Astrocyte (in vitro differentiated cells and primary cell): ENCODE measurements at regions not wholly inside any gene's neighbourhood (a gene's known extent, or its start where the extent isn't known, plus 50 kb on each side); places are given as distances from the start of the nearest gene placed in this dataset.

Source experiments
- DNase-seq: peaks from one replicate; pipeline ENCODE4 v3.0.0-alpha.2; 2010; ENCODE audit warnings: low read depth
- FAIRE-seq: peaks from 2 replicates; lab custom pipeline; 2011; peaks lifted over from hg19 to GRCh38; lab: Jason Lieb, UNC
- H2AFZ ChIP-seq: 2 replicates; pipeline ENCODE4 v1.6.0; 2012; ENCODE audit warnings: low read depth, low read length, inconsistent platforms
- H3K27ac ChIP-seq: 2 replicates; pipeline ENCODE4 v1.5.1; 2011; ENCODE audit warnings: low read depth, low read length, inconsistent platforms
- H3K27me3 ChIP-seq: 2 replicates; pipeline ENCODE4 v1.6.0; 2011; ENCODE audit warnings: low read length, inconsistent platforms; ENCODE audit not compliant: insufficient read depth
- H3K36me3 ChIP-seq: 2 replicates; pipeline ENCODE4 v1.5.1; 2011; ENCODE audit warnings: low read length, inconsistent platforms; ENCODE audit not compliant: insufficient read depth
- H3K4me1 ChIP-seq: 2 replicates; pipeline ENCODE4 v1.5.1; 2011; ENCODE audit warnings: low read length, inconsistent platforms; ENCODE audit not compliant: insufficient read depth
- H3K4me2 ChIP-seq: 2 replicates; pipeline ENCODE4 v1.6.0; 2012; ENCODE audit warnings: low read length, inconsistent platforms
- H3K4me3 ChIP-seq: 2 replicates; pipeline ENCODE4 v1.5.1; 2011; ENCODE audit warnings: low read depth, mild to moderate bottlenecking, low read length, inconsistent platforms; ENCODE audit not compliant: insufficient read depth
- H3K79me2 ChIP-seq: 2 replicates; pipeline ENCODE4 v1.6.0; 2012; ENCODE audit warnings: mild to moderate bottlenecking, low read length, inconsistent platforms; ENCODE audit not compliant: insufficient read depth
- H3K9ac ChIP-seq: 2 replicates; pipeline ENCODE4 v1.6.0; 2012; ENCODE audit warnings: mild to moderate bottlenecking, low read length, inconsistent platforms
- H3K9me3 ChIP-seq: 2 replicates; pipeline ENCODE4 v1.5.1; 2012; ENCODE audit warnings: low read depth, mild to moderate bottlenecking, low read length, inconsistent platforms; ENCODE audit not compliant: insufficient read depth
- H4K20me1 ChIP-seq: 2 replicates; pipeline ENCODE4 v1.6.0; 2012; ENCODE audit warnings: low read length, inconsistent platforms; ENCODE audit not compliant: insufficient read depth
- H3K27ac Mint-ChIP-seq: one replicate; pipeline ENCODE4 v1.8.0; 2021; ENCODE audit warnings: mild to moderate bottlenecking, mixed read lengths; ENCODE audit not compliant: unreplicated experiment
- H3K27me3 Mint-ChIP-seq: one replicate; pipeline ENCODE4 v1.8.0; 2021; ENCODE audit warnings: low read depth, mixed read lengths; ENCODE audit not compliant: unreplicated experiment
- H3K36me3 Mint-ChIP-seq: one replicate; pipeline ENCODE4 v1.8.0; 2021; ENCODE audit warnings: low read depth, mixed read lengths; ENCODE audit not compliant: unreplicated experiment
- H3K4me1 Mint-ChIP-seq: one replicate; pipeline ENCODE4 v1.8.0; 2021; ENCODE audit warnings: low read depth, mixed read lengths; ENCODE audit not compliant: unreplicated experiment
- H3K4me3 Mint-ChIP-seq: one replicate; pipeline ENCODE4 v1.8.0; 2021; ENCODE audit warnings: mild to moderate bottlenecking, moderate library complexity, mixed read lengths; ENCODE audit not compliant: unreplicated experiment
- H3K9me3 Mint-ChIP-seq: one replicate; pipeline ENCODE4 v1.8.0; 2021; ENCODE audit warnings: mild to moderate bottlenecking, mixed read lengths; ENCODE audit not compliant: unreplicated experiment
- CTCF ChIP-seq: IDR thresholded peaks from 2 replicates; pipeline ENCODE4 v1.5.1; 2011; ENCODE audit warnings: low read depth, mild to moderate bottlenecking, inconsistent platforms, low read length, moderate library complexity; ENCODE audit not compliant: insufficient read depth
- EZH2 ChIP-seq: IDR thresholded peaks from 2 replicates; pipeline ENCODE4 v1.6.1; 2012; ENCODE audit warnings: mild to moderate bottlenecking, low read length, inconsistent platforms; ENCODE audit not compliant: insufficient read depth

GRCh38 chr4:120629546-120630108 lies 292.9 kb downstream of the PRDM5 start:
- Histone ChIP-seq H3K4me2 (no peak overlapping the region), H4K20me1 (no peaks in the 10 kb centered on the region), H3K36me3 (no peaks in the 10 kb centered on the region), H3K27ac (no peak overlapping the region), H3K9ac (no peak overlapping the region), H3K4me3 (no peak overlapping the region), H3K79me2 (no peaks in the 10 kb centered on the region), H3K9me3 (no peaks in the 10 kb centered on the region), H3K27me3 (no peaks in the 10 kb centered on the region), H2AFZ (no peak overlapping the region), H3K4me1 (no peaks in the 10 kb centered on the region)
- Mint-ChIP-seq H3K27ac (no peak overlapping the region), H3K9me3 (no peaks in the 10 kb centered on the region), H3K36me3 (no peaks in the 10 kb centered on the region), H3K4me1 (no peaks in the 10 kb centered on the region), H3K27me3 (no peaks in the 10 kb centered on the region), H3K4me3 (no peak overlapping the region)
- TF ChIP-seq EZH2 (no peak), CTCF (no peak)
- DNase-seq (no peak), FAIRE-seq (no peak)

- no peak overlapping the region for H3K9ac ChIP-seq
- no peaks in the 10 kb centered on the region for H3K4me1 ChIP-seq
- Mint-ChIP-seq H3K27ac (no peak overlapping the region), H3K9me3 (no peaks in the 10 kb centered on the region), H3K4me3 (no peak overlapping the region), H3K4me1 (peaks cover 2% of the 10 kb centered on the region), H3K27me3 (no peaks in the 10 kb centered on the region), H3K36me3 (no peaks in the 10 kb centered on the region)
- no peaks in the 10 kb centered on the region for H3K27me3 ChIP-seq
- no peak for FAIRE-seq
- no peaks in the 10 kb centered on the region for H4K20me1 ChIP-seq
- no peak for TF ChIP-seq CTCF
- TF ChIP-seq EZH2 = no peak
- H3K36me3 ChIP-seq = no peaks in the 10 kb centered on the region
- no peak overlapping the region for H2AFZ ChIP-seq
- H3K27ac ChIP-seq = no peak overlapping the region
- H3K9me3 ChIP-seq = no peaks in the 10 kb centered on the region
- no peak for DNase-seq
- no peak overlapping the region for H3K4me3 ChIP-seq
- H3K4me2 ChIP-seq = no peak overlapping the region
- H3K79me2 ChIP-seq = no peaks in the 10 kb centered on the region
Measured at GRCh38 chr4:120622601-120623000, 299.9 kb downstream of the PRDM5 start.

GRCh38 chr4:120617171-120617570 lies 305.4 kb downstream of the PRDM5 start:
- no peaks in the 10 kb centered on the region for H3K9me3 ChIP-seq
- H4K20me1 ChIP-seq = no peaks in the 10 kb centered on the region
- no peak overlapping the region for H3K4me2 ChIP-seq
- no peak overlapping the region for H3K27ac Mint-ChIP-seq
- no peak overlapping the region for H3K9ac ChIP-seq
- H2AFZ ChIP-seq = no peak overlapping the region
- H3K27me3 ChIP-seq = no peaks in the 10 kb centered on the region
- no peak overlapping the region for H3K4me3 Mint-ChIP-seq
- H3K79me2 ChIP-seq = no peaks in the 10 kb centered on the region
- no peaks in the 10 kb centered on the region for H3K9me3 Mint-ChIP-seq
- H3K4me1 Mint-ChIP-seq = peaks cover 2% of the 10 kb centered on the region
- H3K36me3 ChIP-seq = no peaks in the 10 kb centered on the region
- no peak overlapping the region for H3K27ac ChIP-seq
- no peak for DNase-seq
- H3K4me3 ChIP-seq = no peak overlapping the region
- FAIRE-seq = no peak
- H3K36me3 Mint-ChIP-seq = no peaks in the 10 kb centered on the region
- TF ChIP-seq EZH2 (no peak), CTCF (no peak)
- no peaks in the 10 kb centered on the region for H3K27me3 Mint-ChIP-seq
- no peaks in the 10 kb centered on the region for H3K4me1 ChIP-seq
